ENCODE measurements at regions not wholly inside any gene's neighbourhood (a gene's known extent, or its start where the extent isn't known, plus 50 kb on each side); places are given as distances from the start of the nearest gene placed in this dataset.

GRCh38 chr3:186454881-186455703 lies 89.1 kb downstream of the CRYGS start:
- H2BK15ac ChIP-seq (ENCODE audit: low read depth, low read length) = no peak overlapping the region
- no peak overlapping the region for H3K4ac ChIP-seq (ENCODE audit: low read depth, low read length)
- H2BK120ac ChIP-seq (ENCODE audit: low read depth, low read length, poor library complexity, severe bottlenecking) = no peak overlapping the region
- no peak for DNase-seq
- H3K23ac ChIP-seq (ENCODE audit: insufficient read length, low read depth, low read length) = no peak overlapping the region
- Mint-ChIP-seq H3K27me3 (ENCODE audit: low read depth) (peaks cover 2% of the 10 kb centered on the region; the same call in 1 of the 2 replicates), H3K4me3 (no peak overlapping the region), H3K36me3 (ENCODE audit: insufficient read depth in 1 of 3, low read depth in 3 of 3) (no peaks in the 10 kb centered on the region), H3K27ac (no peak overlapping the region), H3K4me1 (peaks cover 6 to 27% of the 10 kb centered on the region in 2 experiments), H3K9me3 (no peaks in the 10 kb centered on the region; a peak in 1 of 5 replicates)
- no peak overlapping the region for H4K5ac ChIP-seq (ENCODE audit: insufficient read length, low read depth, low read length)
- no peaks in the 10 kb centered on the region for H4K20me1 ChIP-seq (ENCODE audit: control insufficient read depth, insufficient read depth, insufficient read length)
- H3K14ac ChIP-seq (ENCODE audit: insufficient read depth, low read length) = no peak overlapping the region
- no peak overlapping the region for H2AFZ ChIP-seq (ENCODE audit: low read length)
- H2AK5ac ChIP-seq (ENCODE audit: insufficient read length, low read length) = no peak overlapping the region
- no peak overlapping the region for H2BK5ac ChIP-seq (ENCODE audit: insufficient read length, low read length)
- no peaks in the 10 kb centered on the region for H3K9me3 ChIP-seq (ENCODE audit: control insufficient read depth, low read depth, low read length)
- no peaks in the 10 kb centered on the region for H3K23me2 ChIP-seq (ENCODE audit: insufficient read length, low read depth, low read length, poor library complexity, severe bottlenecking)
- H3K9ac ChIP-seq (ENCODE audit: extremely low read depth, insufficient read length, low read length) = no peak overlapping the region
- no peak overlapping the region for H2BK12ac ChIP-seq (ENCODE audit: insufficient read length, low read depth, low read length)
- no peak overlapping the region for H4K8ac ChIP-seq (replicated peaks; ENCODE audit: insufficient read length, low read depth, low read length)
- H3K79me1 ChIP-seq (ENCODE audit: insufficient read depth, low read depth, low read length, poor library complexity, severe bottlenecking) = no peaks in the 10 kb centered on the region
- no peak for TF ChIP-seq CTCF (conservative IDR thresholded peaks at IDR 0.05)
- H3T11ph ChIP-seq (ENCODE audit: low read length) = no peak overlapping the region
- no CpG with 5 or more reads among the region's 14 CpGs for WGBS (ENCODE audit: extremely low coverage, insufficient read length, low lambda C conversion rate)
- no peak overlapping the region for H3K27ac ChIP-seq (ENCODE audit: insufficient read length, low read depth, low read length)
- no peak overlapping the region for H4K91ac ChIP-seq (ENCODE audit: insufficient read length, low read depth, low read length)
- H3K18ac ChIP-seq (ENCODE audit: insufficient read length, low read depth, low read length) = no peak overlapping the region
- H3K56ac ChIP-seq (ENCODE audit: insufficient read length, low read depth, low read length) = no peak overlapping the region
- H3K4me1 ChIP-seq (ENCODE audit: insufficient read depth, low read length) = no peaks in the 10 kb centered on the region
- no peak overlapping the region for H3K4me2 ChIP-seq (ENCODE audit: insufficient read depth, insufficient read length, low read length)
- no peak overlapping the region for H2BK20ac ChIP-seq (ENCODE audit: low read depth, low read length, poor library complexity, severe bottlenecking)
- H3K79me2 ChIP-seq (ENCODE audit: insufficient read depth, low read length) = no peaks in the 10 kb centered on the region
- H3K27me3 ChIP-seq (ENCODE audit: insufficient read depth, low read length) = no peaks in the 10 kb centered on the region

Measured in H9 (cell line).